HCT116 (cell line): ENCODE measurements at regions not wholly inside any gene's neighbourhood (a gene's known extent, or its start where the extent isn't known, plus 50 kb on each side); places are given as distances from the start of the nearest gene placed in this dataset.

Experiments
- ATAC-seq: fragments of 200-7000 bp; cut with Tn5 transposase; 2 replicates; pipeline ENCODE4 v1.9.1; 2020; ENCODE audit warnings: mild to moderate bottlenecking, moderate library complexity
- BruUV-seq: library from RNA; stranded (reverse); fragments of 400-500 nt; replicated peaks from 2 replicates; lab custom pipeline; 2021; lab: Mats Ljungman, UMichigan
- CTCF ChIA-PET: fragments of 300-600 bp; sonication (Branson Sonifier 250); formaldehyde crosslinking; loops from one replicate; lab custom pipeline; 2021; ENCODE audit warnings: antibody characterized with exemption; lab: Charles Lee
- POLR2A ChIA-PET: fragments of 300-600, 350-600 bp; sonication (Branson Sonifier 250); formaldehyde crosslinking; loops from one replicate; lab custom pipeline; 2021; ENCODE audit warnings: antibody characterized with exemption; lab: Charles Lee
- RAD21 ChIA-PET, 2 experiments: fragments of 300-600 bp; sonication (Branson Sonifier 250); formaldehyde crosslinking; loops; one replicate each; lab custom pipeline; 2023; ENCODE audit warnings: low total read pairs in 2 of 2; ENCODE audit not compliant: uncharacterized antibody in 2 of 2, unreplicated experiment in 2 of 2, low non-redundant PET in 1 of 2; lab: Charles Lee
- DNase-seq: peaks from one replicate; pipeline ENCODE4 v3.0.0-alpha.2; 2010; ENCODE audit warnings: low read depth, low spot score
- H2AFZ ChIP-seq: fragments of 200-600 bp; shearing (Covaris generic), sonication (generic); 2 replicates; pipeline ENCODE4 v1.6.1; 2017; ENCODE audit warnings: low read depth, mixed run types, mixed read lengths, antibody characterized with exemption, low read length; ENCODE audit not compliant: poor library complexity, severe bottlenecking
- H3K27ac ChIP-seq: 2 replicates; pipeline ENCODE4 v1.5.1; 2012; ENCODE audit warnings: low read depth, low read length
- H3K27me3 ChIP-seq: fragments of 200-600 bp; sonication (generic); 2 replicates; pipeline ENCODE4 v1.6.1; 2016; ENCODE audit warnings: mixed run types, low read length, mixed read lengths; ENCODE audit not compliant: insufficient read depth
- H3K36me3 ChIP-seq, 2 experiments: fragments of 200-500 bp in 1 of 2; fragments of 200-600 bp in 1 of 2; sonication (Bioruptor generic) in 1 of 2; sonication (generic) in 1 of 2; 2 replicates each; pipeline versions ENCODE4 v1.5.1 to v1.6.1; 2014 to 2016; ENCODE audit warnings: low read length in 2 of 2, inconsistent platforms in 1 of 2, mixed read lengths in 1 of 2, mixed run types in 1 of 2; ENCODE audit not compliant: insufficient read depth in 2 of 2, control insufficient read depth in 1 of 2
- H3K4me1 ChIP-seq, 2 experiments: fragments of 200-600 bp in 1 of 2; sonication (generic) in 1 of 2; 2 replicates each; pipeline versions ENCODE4 v1.5.1 to v1.6.1; 2012 to 2017; ENCODE audit warnings: low read length in 2 of 2, inconsistent platforms in 1 of 2, mild to moderate bottlenecking in 1 of 2, mixed read lengths in 1 of 2, mixed run types in 1 of 2, moderate library complexity in 1 of 2; ENCODE audit not compliant: insufficient read depth in 2 of 2, control insufficient read depth in 1 of 2
- H3K4me2 ChIP-seq: fragments of 200-600 bp; sonication (generic); 2 replicates; pipeline ENCODE4 v1.6.1; 2017; ENCODE audit warnings: mixed run types, low read length, mixed read lengths
- H3K4me3 ChIP-seq, 2 experiments: fragments of 200-600 bp in 1 of 2; sonication (generic) in 1 of 2; replicated peaks in 1 of 2; 2 replicates each; pipeline ENCODE4 v1.5.1; 2011 to 2016; ENCODE audit warnings: low read length in 2 of 2, control low read depth in 1 of 2, low read depth in 1 of 2, mild to moderate bottlenecking in 1 of 2, mixed read lengths in 1 of 2, mixed run types in 1 of 2
- H3K79me2 ChIP-seq: fragments of 200-600 bp; sonication (generic); 2 replicates; pipeline ENCODE4 v1.6.1; 2017; ENCODE audit warnings: mild to moderate bottlenecking, mixed run types, low read length, moderate library complexity, mixed read lengths; ENCODE audit not compliant: insufficient read depth
- H3K9ac ChIP-seq: fragments of 200-600 bp; sonication (generic); 2 replicates; pipeline ENCODE4 v1.6.1; 2016; ENCODE audit warnings: low read length, mixed read lengths
- H3K9me2 ChIP-seq: fragments of 200-600 bp; sonication (generic), shearing (Covaris generic); 2 replicates; pipeline ENCODE4 v1.6.1; 2017; ENCODE audit warnings: mixed run types, mild to moderate bottlenecking, moderate library complexity; ENCODE audit not compliant: insufficient read depth
- H3K9me3 ChIP-seq, 2 experiments: fragments of 200-500 bp in 1 of 2; fragments of 200-600 bp in 1 of 2; sonication (Bioruptor generic) in 1 of 2; sonication (generic) in 1 of 2; 2 replicates each; pipeline ENCODE4 v1.6.1; 2014 to 2017; ENCODE audit warnings: low read length in 2 of 2, mixed read lengths in 2 of 2, inconsistent platforms in 1 of 2, low read depth in 1 of 2, mild to moderate bottlenecking in 1 of 2, mixed run types in 1 of 2, moderate library complexity in 1 of 2; ENCODE audit not compliant: control insufficient read depth in 1 of 2, insufficient read depth in 1 of 2
- H4K20me1 ChIP-seq: fragments of 200-600 bp; sonication (generic), shearing (Covaris generic); 2 replicates; pipeline ENCODE4 v1.6.1; 2017; ENCODE audit warnings: mixed run types, mild to moderate bottlenecking, moderate library complexity; ENCODE audit not compliant: insufficient read depth
- CBX3 ChIP-seq: IDR thresholded peaks from 2 replicates; pipeline ENCODE4 v1.6.1; 2012; ENCODE audit warnings: low read depth
- EZH2phosphoT487 ChIP-seq: fragments of 200-600 bp; IDR thresholded peaks from 2 replicates; pipeline ENCODE4 v1.6.1; 2018; ENCODE audit warnings: antibody characterized with exemption, borderline replicate concordance
- JUND ChIP-seq: IDR thresholded peaks from 2 replicates; pipeline ENCODE4 v1.6.1; 2012
- POLR2A ChIP-seq: IDR thresholded peaks from 2 replicates; pipeline ENCODE4 v1.7.0; 2011; ENCODE audit warnings: borderline replicate concordance; ENCODE audit not compliant: insufficient read depth, insufficient read length; ENCODE audit errors: extremely low read depth
- RAD21 ChIP-seq: IDR thresholded peaks from 2 replicates; pipeline ENCODE4 v1.6.1; 2012; ENCODE audit warnings: low read depth, mild to moderate bottlenecking
- SIN3A ChIP-seq: IDR thresholded peaks from 2 replicates; pipeline ENCODE4 v1.6.1; 2012; ENCODE audit warnings: low read depth
- TCF7L2 ChIP-seq: IDR thresholded peaks from 2 replicates; pipeline ENCODE4 v1.7.0; 2011; ENCODE audit warnings: borderline replicate concordance, inconsistent platforms; ENCODE audit not compliant: insufficient read depth, insufficient read length; ENCODE audit errors: extremely low read depth
- ZFX ChIP-seq: fragments of 450-650 bp; IDR thresholded peaks from 2 replicates; pipeline ENCODE4 v1.6.1; 2017
- ZNF274 ChIP-seq: fragments of 200-500 bp; sonication (Bioruptor generic); IDR thresholded peaks from 2 replicates; pipeline ENCODE4 v1.6.1; 2014; ENCODE audit warnings: mild to moderate bottlenecking, low read depth, low read length, inconsistent platforms
- intact Hi-C: fragments of 100-400 bp; cut with micrococcal nuclease; formaldehyde crosslinking; loops from 2 replicates; pipeline ENCODE4 v1.10.0; 2022
- TF ChIP-seq, protein P1 (sequence below): IDR thresholded peaks from 2 replicates; pipeline ENCODE4 v1.6.1; 2011; ENCODE audit warnings: mild to moderate bottlenecking, low read length, moderate library complexity; ENCODE audit not compliant: insufficient replicate concordance; ENCODE audit errors: extremely low read depth
- TF ChIP-seq, protein P2 (sequence below): IDR thresholded peaks from 2 replicates; pipeline ENCODE4 v1.6.1; 2012; ENCODE audit warnings: low read depth

DNA sequence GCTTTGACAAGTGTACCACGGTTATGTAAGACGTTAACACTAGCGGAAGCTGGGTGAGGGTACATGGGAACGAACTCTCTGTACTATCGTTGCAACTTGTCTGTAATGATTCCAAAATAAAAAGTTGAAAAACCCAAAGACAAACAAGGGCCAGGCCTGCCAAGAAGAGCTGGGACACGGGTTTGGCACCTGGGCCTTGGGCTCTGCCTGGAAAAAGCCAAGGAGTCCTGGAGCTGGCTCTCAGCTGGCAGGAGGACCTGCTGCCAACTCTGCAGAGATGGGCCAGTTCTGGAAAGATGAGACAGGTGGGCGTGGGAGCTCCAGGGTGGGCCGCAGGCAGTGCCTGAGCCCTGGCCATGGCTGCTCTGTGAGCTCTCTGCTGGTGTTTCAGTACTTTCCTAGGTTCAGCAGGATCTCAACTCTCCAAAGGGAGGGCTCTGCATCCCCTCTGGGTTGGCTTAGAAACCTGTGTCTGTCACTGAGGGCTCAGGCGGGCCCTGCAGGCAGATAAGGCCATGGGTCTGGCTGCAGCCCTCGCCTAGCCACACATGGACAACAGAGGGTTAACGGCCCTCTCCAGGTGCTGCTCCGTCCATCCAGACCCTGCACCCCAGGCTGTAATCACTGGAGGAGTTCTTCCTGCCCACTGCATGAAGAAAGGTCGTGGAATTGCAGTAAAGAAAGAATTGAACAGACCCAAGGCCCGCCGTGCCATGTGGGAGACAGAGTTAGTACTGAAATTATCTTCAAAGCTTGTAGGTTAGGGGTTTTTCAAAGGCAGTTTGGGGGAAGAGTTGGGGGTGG, 89.9 kb downstream of the RHOB start:
- H3K79me2 ChIP-seq, result no peaks in the 10 kb centered on the region
- H3K9ac ChIP-seq, result no peak overlapping the region
- DNase-seq, result no peak
- no peak for ATAC-seq
- no peaks in the 10 kb centered on the region for H3K9me3 ChIP-seq
- ChIA-PET POLR2A (interaction anchor here (1.2 to 1.3 kb wide), 2 partner anchors 20 to 90 kb away, joined by 3 read pairs; partner anchors contain the start of gene RHOB), RAD21 (no interaction called here), CTCF (no interaction called here)
- H2AFZ ChIP-seq, result no peak overlapping the region
- H3K4me3 ChIP-seq, result no peak overlapping the region
- TF ChIP-seq, protein P1, sequence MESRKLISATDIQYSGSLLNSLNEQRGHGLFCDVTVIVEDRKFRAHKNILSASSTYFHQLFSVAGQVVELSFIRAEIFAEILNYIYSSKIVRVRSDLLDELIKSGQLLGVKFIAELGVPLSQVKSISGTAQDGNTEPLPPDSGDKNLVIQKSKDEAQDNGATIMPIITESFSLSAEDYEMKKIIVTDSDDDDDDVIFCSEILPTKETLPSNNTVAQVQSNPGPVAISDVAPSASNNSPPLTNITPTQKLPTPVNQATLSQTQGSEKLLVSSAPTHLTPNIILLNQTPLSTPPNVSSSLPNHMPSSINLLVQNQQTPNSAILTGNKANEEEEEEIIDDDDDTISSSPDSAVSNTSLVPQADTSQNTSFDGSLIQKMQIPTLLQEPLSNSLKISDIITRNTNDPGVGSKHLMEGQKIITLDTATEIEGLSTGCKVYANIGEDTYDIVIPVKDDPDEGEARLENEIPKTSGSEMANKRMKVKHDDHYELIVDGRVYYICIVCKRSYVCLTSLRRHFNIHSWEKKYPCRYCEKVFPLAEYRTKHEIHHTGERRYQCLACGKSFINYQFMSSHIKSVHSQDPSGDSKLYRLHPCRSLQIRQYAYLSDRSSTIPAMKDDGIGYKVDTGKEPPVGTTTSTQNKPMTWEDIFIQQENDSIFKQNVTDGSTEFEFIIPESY, result no peak
- TF ChIP-seq CBX3, result no peak
- TF ChIP-seq TCF7L2, result no peak
- TF ChIP-seq ZFX, result no peak
- no peak for TF ChIP-seq SIN3A
- TF ChIP-seq EZH2phosphoT487, result no peak
- TF ChIP-seq, protein P2, sequence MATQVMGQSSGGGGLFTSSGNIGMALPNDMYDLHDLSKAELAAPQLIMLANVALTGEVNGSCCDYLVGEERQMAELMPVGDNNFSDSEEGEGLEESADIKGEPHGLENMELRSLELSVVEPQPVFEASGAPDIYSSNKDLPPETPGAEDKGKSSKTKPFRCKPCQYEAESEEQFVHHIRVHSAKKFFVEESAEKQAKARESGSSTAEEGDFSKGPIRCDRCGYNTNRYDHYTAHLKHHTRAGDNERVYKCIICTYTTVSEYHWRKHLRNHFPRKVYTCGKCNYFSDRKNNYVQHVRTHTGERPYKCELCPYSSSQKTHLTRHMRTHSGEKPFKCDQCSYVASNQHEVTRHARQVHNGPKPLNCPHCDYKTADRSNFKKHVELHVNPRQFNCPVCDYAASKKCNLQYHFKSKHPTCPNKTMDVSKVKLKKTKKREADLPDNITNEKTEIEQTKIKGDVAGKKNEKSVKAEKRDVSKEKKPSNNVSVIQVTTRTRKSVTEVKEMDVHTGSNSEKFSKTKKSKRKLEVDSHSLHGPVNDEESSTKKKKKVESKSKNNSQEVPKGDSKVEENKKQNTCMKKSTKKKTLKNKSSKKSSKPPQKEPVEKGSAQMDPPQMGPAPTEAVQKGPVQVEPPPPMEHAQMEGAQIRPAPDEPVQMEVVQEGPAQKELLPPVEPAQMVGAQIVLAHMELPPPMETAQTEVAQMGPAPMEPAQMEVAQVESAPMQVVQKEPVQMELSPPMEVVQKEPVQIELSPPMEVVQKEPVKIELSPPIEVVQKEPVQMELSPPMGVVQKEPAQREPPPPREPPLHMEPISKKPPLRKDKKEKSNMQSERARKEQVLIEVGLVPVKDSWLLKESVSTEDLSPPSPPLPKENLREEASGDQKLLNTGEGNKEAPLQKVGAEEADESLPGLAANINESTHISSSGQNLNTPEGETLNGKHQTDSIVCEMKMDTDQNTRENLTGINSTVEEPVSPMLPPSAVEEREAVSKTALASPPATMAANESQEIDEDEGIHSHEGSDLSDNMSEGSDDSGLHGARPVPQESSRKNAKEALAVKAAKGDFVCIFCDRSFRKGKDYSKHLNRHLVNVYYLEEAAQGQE, result no peak
- no peak for TF ChIP-seq ZNF274
- no peak for TF ChIP-seq POLR2A
- TF ChIP-seq RAD21, result no peak
- TF ChIP-seq JUND, result no peak
- BruUV-seq, result no TSS peak
- 0 out of 2 replicates have a peak overlapping the region, but pooled peaks have one; percentile 7 for H3K4me2 ChIP-seq
- no peak overlapping the region for H3K27ac ChIP-seq
- H3K9me2 ChIP-seq, result no peaks in the 10 kb centered on the region
- H4K20me1 ChIP-seq, result no peaks in the 10 kb centered on the region
- H3K4me1 ChIP-seq, result peaks cover 0 to 25% of the 10 kb centered on the region in 2 experiments; a peak in 2 of 4 replicates
- H3K27me3 ChIP-seq, result no peaks in the 10 kb centered on the region
- intact Hi-C loops, result no loop called here
- no peaks in the 10 kb centered on the region for H3K36me3 ChIP-seq
